ENCODE measurements at regions not wholly inside any gene's neighbourhood (a gene's known extent, or its start where the extent isn't known, plus 50 kb on each side); places are given as distances from the start of the nearest gene placed in this dataset.

- TF ChIP-seq MAX (IDR thresholded peaks at IDR 0.05), result no peak
- no peak for TF ChIP-seq ZBTB33 (IDR thresholded peaks at IDR 0.05; ENCODE audit: extremely low read depth, insufficient replicate concordance, low read length)
- no peak for TF ChIP-seq EGR1 (IDR thresholded peaks at IDR 0.05; ENCODE audit: low read depth)
- no peak for TF ChIP-seq EZH2 (IDR thresholded peaks at IDR 0.05)
Measured at GRCh38 chr11:109109571-109110315, 312.2 kb upstream of the C11orf87 start (continued).

GRCh38 chr11:109112261-109112660 is 309.7 kb upstream of the C11orf87 start:
- H3K9me3 ChIP-seq (ENCODE audit: control insufficient read depth in 1 of 2, insufficient read depth in 1 of 2, low read depth in 1 of 2, low read length in 2 of 2), result no peaks in the 10 kb centered on the region
- intact Hi-C loops (cut with micrococcal nuclease), result no loop called here

More at GRCh38 chr11:109112261-109112660, 309.7 kb upstream of the C11orf87 start:
- H3K27me3 ChIP-seq (ENCODE audit: insufficient read depth, low read length), result no peaks in the 10 kb centered on the region
- ATAC-seq (no peak), DNase-seq (ENCODE audit: low read depth, low spot score) (no peak)
- POLR2A ChIA-PET, result no interaction called here
- no peaks in the 10 kb centered on the region for H3K4me1 ChIP-seq (ENCODE audit: control insufficient read depth in 1 of 2, insufficient read depth in 2 of 2, low read length in 2 of 2)
- TF ChIP-seq SP1 (IDR thresholded peaks at IDR 0.05; ENCODE audit: low read depth) (no peak), EZH2phosphoT487 (IDR thresholded peaks at IDR 0.05; ENCODE audit: borderline replicate concordance) (no peak)
- no peaks in the 10 kb centered on the region for H3K36me3 ChIP-seq (ENCODE audit: control insufficient read depth in 1 of 2, insufficient read depth in 2 of 2, low read length in 2 of 2)
- no peak overlapping the region for H2AFZ ChIP-seq (ENCODE audit: low read depth, low read length, poor library complexity, severe bottlenecking)
- H3K4me3 ChIP-seq (replicated peaks in 1 of 2; ENCODE audit: low read depth in 1 of 2, low read length in 2 of 2), result no peak overlapping the region
- no TSS peak for BruUV-seq (replicated peaks)
- no peak overlapping the region for H3K27ac ChIP-seq (ENCODE audit: low read depth, low read length)
- CTCF ChIA-PET, result no interaction called here
- no peak overlapping the region for H3K4me2 ChIP-seq (ENCODE audit: low read length)
- RAD21 ChIA-PET (ENCODE audit: low non-redundant PET in 1 of 2, low total read pairs in 2 of 2, uncharacterized antibody in 2 of 2, unreplicated experiment in 2 of 2), result no interaction called here
- H3K9ac ChIP-seq (ENCODE audit: low read length), result no peak overlapping the region
- no peaks in the 10 kb centered on the region for H3K79me2 ChIP-seq (ENCODE audit: insufficient read depth, low read length)
- H3K9me2 ChIP-seq (ENCODE audit: insufficient read depth), result no peaks in the 10 kb centered on the region
- H4K20me1 ChIP-seq (ENCODE audit: insufficient read depth), result no peaks in the 10 kb centered on the region
